ENCODE measurements at regions not wholly inside any gene's neighbourhood (a gene's known extent, or its start where the extent isn't known, plus 50 kb on each side); places are given as distances from the start of the nearest gene placed in this dataset.

DNA sequence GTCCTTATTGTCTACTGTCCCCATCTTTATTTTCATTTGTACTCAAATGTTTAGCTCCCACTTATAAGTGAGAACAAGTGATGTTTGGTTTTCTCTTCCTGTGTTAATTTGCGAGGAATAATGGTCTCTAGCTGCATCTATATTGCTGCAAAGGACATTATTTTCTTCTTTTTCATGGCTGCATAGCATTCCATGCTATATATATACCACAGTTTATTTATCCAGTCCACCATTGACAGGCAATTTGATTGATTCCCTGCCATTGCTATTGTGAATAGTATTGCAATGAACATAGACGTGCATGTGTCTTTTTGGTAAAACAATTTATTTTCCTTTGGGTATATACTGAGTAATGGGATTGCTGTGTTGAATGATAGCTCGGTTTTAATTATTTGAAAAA lies 1545.8 kb upstream of the RAG2 start:
- H3K36me3 Mint-ChIP-seq (ENCODE audit: low read depth), result peaks cover 2% of the 10 kb centered on the region
- TF ChIP-seq, protein P1, sequence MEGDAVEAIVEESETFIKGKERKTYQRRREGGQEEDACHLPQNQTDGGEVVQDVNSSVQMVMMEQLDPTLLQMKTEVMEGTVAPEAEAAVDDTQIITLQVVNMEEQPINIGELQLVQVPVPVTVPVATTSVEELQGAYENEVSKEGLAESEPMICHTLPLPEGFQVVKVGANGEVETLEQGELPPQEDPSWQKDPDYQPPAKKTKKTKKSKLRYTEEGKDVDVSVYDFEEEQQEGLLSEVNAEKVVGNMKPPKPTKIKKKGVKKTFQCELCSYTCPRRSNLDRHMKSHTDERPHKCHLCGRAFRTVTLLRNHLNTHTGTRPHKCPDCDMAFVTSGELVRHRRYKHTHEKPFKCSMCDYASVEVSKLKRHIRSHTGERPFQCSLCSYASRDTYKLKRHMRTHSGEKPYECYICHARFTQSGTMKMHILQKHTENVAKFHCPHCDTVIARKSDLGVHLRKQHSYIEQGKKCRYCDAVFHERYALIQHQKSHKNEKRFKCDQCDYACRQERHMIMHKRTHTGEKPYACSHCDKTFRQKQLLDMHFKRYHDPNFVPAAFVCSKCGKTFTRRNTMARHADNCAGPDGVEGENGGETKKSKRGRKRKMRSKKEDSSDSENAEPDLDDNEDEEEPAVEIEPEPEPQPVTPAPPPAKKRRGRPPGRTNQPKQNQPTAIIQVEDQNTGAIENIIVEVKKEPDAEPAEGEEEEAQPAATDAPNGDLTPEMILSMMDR (IDR thresholded peaks at IDR 0.05), result no peak
- H3K9me3 Mint-ChIP-seq (ENCODE audit: low read depth), result peaks cover 22% of the 10 kb centered on the region
- no peaks in the 10 kb centered on the region for H3K27me3 Mint-ChIP-seq (ENCODE audit: low read depth)
- H3K27ac Mint-ChIP-seq (ENCODE audit: unreplicated experiment), result no peak overlapping the region
- no peaks in the 10 kb centered on the region for H3K4me1 Mint-ChIP-seq (ENCODE audit: low read depth)
- no peak overlapping the region for H3K4me3 Mint-ChIP-seq (ENCODE audit: unreplicated experiment)
- no peak for DNase-seq (ENCODE audit: low spot score)

DNA sequence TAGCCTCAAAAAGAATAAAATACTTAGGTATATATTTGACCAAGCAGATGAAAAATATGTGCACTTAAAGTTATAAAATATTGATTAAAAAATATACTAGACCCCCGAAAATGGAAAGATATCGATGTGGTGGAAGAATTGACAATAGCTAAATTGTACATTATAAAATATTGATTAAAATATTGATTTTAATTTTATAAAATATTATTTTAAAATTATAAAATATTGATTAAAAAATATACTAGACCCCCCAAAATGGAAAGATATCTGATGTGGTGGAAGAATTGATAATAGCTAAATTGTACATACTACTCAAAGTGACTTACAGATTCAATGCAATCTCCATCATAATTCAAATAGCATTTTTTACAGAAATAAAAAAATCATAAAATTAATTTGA lies 1540.9 kb upstream of the RAG2 start:
- no peak for DNase-seq (ENCODE audit: low spot score)
- Mint-ChIP-seq H3K4me3 (ENCODE audit: unreplicated experiment) (no peak overlapping the region), H3K4me1 (ENCODE audit: low read depth) (no peaks in the 10 kb centered on the region), H3K27ac (ENCODE audit: unreplicated experiment) (no peak overlapping the region), H3K9me3 (ENCODE audit: low read depth) (peaks cover 18% of the 10 kb centered on the region), H3K27me3 (ENCODE audit: low read depth) (no peaks in the 10 kb centered on the region), H3K36me3 (ENCODE audit: low read depth) (peaks cover 4% of the 10 kb centered on the region)
- TF ChIP-seq, protein P1 (IDR thresholded peaks at IDR 0.05), result no peak

DNA sequence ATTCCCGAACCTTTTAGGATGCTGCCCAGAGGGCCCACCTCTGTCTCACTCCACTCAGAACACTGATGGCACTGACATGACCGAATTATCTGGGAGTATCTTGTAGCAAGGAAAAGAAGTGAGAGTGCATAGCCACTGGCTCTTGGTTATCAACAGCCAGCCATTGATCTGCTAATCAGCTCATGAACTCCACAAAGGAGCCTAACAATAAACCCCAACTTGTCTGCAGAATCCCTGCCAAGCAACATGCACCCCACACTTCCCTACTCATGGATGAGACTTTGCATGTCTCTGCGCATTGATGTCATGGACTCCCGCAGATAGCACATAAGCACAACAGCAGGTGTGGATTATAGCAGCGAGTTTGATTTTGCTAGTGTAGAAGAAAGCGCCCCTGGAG lies 1538.9 kb upstream of the RAG2 start:
- TF ChIP-seq, protein P1 (IDR thresholded peaks at IDR 0.05), result no peak
- no peaks in the 10 kb centered on the region for H3K4me1 Mint-ChIP-seq (ENCODE audit: low read depth)
- H3K27ac Mint-ChIP-seq (ENCODE audit: unreplicated experiment), result no peak overlapping the region
- H3K27me3 Mint-ChIP-seq (ENCODE audit: low read depth), result no peaks in the 10 kb centered on the region
- peaks cover 16% of the 10 kb centered on the region for H3K9me3 Mint-ChIP-seq (ENCODE audit: low read depth)
- no peak for DNase-seq (ENCODE audit: low spot score)
- peaks cover 4% of the 10 kb centered on the region for H3K36me3 Mint-ChIP-seq (ENCODE audit: low read depth)
- no peak overlapping the region for H3K4me3 Mint-ChIP-seq (ENCODE audit: unreplicated experiment)

DNA sequence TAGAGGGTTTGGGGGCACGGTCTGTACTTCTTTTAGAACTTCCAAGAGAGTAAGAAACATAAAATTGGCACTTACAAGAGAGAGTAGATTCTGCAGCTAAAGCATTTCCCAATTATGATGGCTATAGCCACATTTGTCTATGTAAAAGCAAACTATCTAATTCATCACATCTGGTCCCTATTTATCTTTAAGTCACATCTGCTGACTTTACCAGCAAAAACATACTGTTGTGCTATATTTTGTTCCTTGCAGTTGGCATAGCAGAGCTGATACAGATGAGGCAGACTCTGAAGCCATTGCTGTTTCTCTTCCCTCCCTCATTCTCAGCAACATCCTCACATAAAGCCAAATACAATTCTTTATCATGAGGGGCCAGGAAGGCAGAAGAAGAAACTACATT lies 1533.5 kb upstream of the RAG2 start:
- Mint-ChIP-seq H3K4me1 (ENCODE audit: low read depth) (peaks cover 8% of the 10 kb centered on the region), H3K27me3 (ENCODE audit: low read depth) (no peaks in the 10 kb centered on the region), H3K9me3 (ENCODE audit: low read depth) (peaks cover 6% of the 10 kb centered on the region), H3K4me3 (ENCODE audit: unreplicated experiment) (no peak overlapping the region), H3K36me3 (ENCODE audit: low read depth) (no peaks in the 10 kb centered on the region), H3K27ac (ENCODE audit: unreplicated experiment) (no peak overlapping the region)
- DNase-seq (ENCODE audit: low spot score), result no peak
- TF ChIP-seq, protein P1 (IDR thresholded peaks at IDR 0.05), result no peak

DNA sequence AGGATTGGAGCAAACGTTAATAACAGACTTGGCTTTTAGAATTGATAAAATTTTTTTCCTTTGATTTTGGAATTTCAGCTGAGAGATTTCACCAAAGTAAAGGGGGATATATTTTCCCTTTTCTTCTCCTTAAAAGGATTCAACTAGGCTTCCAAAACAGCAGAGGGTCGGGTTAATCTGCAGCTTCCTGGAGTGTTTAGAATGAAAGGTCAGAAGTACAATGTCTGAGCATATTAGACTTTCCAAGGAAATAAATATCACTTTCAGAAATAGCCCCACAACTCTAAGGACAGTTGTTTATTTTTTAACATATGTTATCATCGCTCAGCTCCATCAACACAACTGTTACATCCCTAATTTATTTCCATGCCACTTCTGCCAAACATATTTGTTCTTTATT lies 1532.9 kb upstream of the RAG2 start:
- Mint-ChIP-seq H3K4me3 (ENCODE audit: unreplicated experiment) (no peak overlapping the region), H3K9me3 (ENCODE audit: low read depth) (peaks cover 6% of the 10 kb centered on the region), H3K36me3 (ENCODE audit: low read depth) (no peaks in the 10 kb centered on the region), H3K27me3 (ENCODE audit: low read depth) (no peaks in the 10 kb centered on the region), H3K4me1 (ENCODE audit: low read depth) (peaks cover 8% of the 10 kb centered on the region), H3K27ac (ENCODE audit: unreplicated experiment) (no peak overlapping the region)
- DNase-seq (ENCODE audit: low spot score), result no peak
- TF ChIP-seq, protein P1 (IDR thresholded peaks at IDR 0.05), result no peak

All from chondrocyte (in vitro differentiated cells).